Ishikawa (cell line): ENCODE measurements at regions not wholly inside any gene's neighbourhood (a gene's known extent, or its start where the extent isn't known, plus 50 kb on each side); places are given as distances from the start of the nearest gene placed in this dataset.

Experiments used
- CEBPB ChIP-seq: IDR thresholded peaks from 2 replicates; pipeline ENCODE4 v1.6.1; 2012
- CREB1 ChIP-seq: IDR thresholded peaks from 2 replicates; pipeline ENCODE4 v1.6.1; 2012; ENCODE audit warnings: low read depth
- EGR1 ChIP-seq: IDR thresholded peaks from 2 replicates; pipeline ENCODE4 v1.6.1; 2012
- EP300 ChIP-seq: IDR thresholded peaks from 2 replicates; pipeline ENCODE4 v1.6.1; 2012; ENCODE audit warnings: borderline replicate concordance
- FOXM1 ChIP-seq: IDR thresholded peaks from 2 replicates; pipeline ENCODE4 v1.6.1; 2012; ENCODE audit warnings: low read depth, borderline replicate concordance
- MAX ChIP-seq: IDR thresholded peaks from 2 replicates; pipeline ENCODE4 v1.6.1; 2012
- NFIC ChIP-seq: IDR thresholded peaks from 2 replicates; pipeline ENCODE4 v1.6.1; 2012
- RAD21 ChIP-seq: IDR thresholded peaks from 2 replicates; pipeline ENCODE4 v1.6.1; 2012; ENCODE audit warnings: low read depth
- REST ChIP-seq: IDR thresholded peaks from 2 replicates; pipeline ENCODE4 v1.6.1; 2012; ENCODE audit warnings: low read depth, mild to moderate bottlenecking
- TAF1 ChIP-seq: IDR thresholded peaks from 2 replicates; pipeline ENCODE4 v1.6.1; 2012; ENCODE audit warnings: low read depth, mild to moderate bottlenecking
- TCF12 ChIP-seq: IDR thresholded peaks from 2 replicates; pipeline ENCODE4 v1.6.1; 2012; ENCODE audit warnings: low read depth
- TEAD4 ChIP-seq: IDR thresholded peaks from 2 replicates; pipeline ENCODE4 v1.6.1; 2012
- USF1 ChIP-seq: IDR thresholded peaks from 2 replicates; pipeline ENCODE4 v1.6.1; 2012
- YY1 ChIP-seq: IDR thresholded peaks from 2 replicates; pipeline ENCODE4 v1.6.1; 2012; ENCODE audit warnings: low read depth
- ZBTB7A ChIP-seq: IDR thresholded peaks from 2 replicates; pipeline ENCODE4 v1.6.1; 2012; ENCODE audit warnings: low read depth

DNA sequence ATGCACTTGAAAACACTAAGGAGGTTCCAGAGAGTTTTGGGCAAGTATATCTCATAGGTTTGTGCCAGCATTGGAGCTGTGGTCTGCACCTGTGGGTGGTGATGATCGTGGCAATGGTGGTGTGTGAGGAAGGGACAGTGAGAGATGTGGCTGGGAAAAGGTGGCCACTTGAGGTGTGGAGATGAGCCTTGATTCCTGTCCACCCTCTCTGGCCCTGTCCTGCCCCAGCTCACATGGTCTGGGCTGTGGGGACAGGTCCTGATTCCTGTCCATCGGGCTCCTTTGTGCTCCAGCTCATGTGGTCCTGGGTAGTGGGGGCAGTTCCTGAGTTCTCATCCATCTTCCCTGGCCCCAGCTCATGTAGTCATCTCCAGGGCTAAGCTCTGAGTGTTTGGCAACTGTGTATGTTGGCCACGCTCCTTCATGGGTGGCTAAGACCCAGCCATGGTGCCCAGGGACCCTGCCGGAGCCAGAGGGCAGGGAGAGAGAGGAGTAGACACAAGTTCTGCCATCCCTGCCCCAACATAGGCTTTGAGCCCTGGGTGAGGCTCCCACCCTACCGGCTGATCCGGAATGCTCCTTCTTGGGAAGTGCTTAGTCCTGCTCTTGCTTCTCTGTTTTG lies 294.4 kb upstream of the HDAC4 start:
- no peak for TF ChIP-seq CEBPB
- no peak for TF ChIP-seq YY1
- TF ChIP-seq FOXM1 = no peak
- no peak for TF ChIP-seq TAF1
- TF ChIP-seq ZBTB7A = no peak
- TF ChIP-seq TCF12 = no peak
- no peak for TF ChIP-seq MAX
- no peak for TF ChIP-seq CREB1
- no peak for TF ChIP-seq REST
- TF ChIP-seq RAD21 = no peak
- TF ChIP-seq EGR1 = no peak
- no peak for TF ChIP-seq TEAD4
- no peak for TF ChIP-seq EP300
- no peak for TF ChIP-seq NFIC
- no peak for TF ChIP-seq USF1

- TF ChIP-seq RAD21 (no peak), TCF12 (no peak), FOXM1 (no peak), CEBPB (no peak), TAF1 (no peak), NFIC (no peak)
These were observed 293.7 kb upstream of the HDAC4 start for GRCh38 chr2:239694487-239694886.

DNA sequence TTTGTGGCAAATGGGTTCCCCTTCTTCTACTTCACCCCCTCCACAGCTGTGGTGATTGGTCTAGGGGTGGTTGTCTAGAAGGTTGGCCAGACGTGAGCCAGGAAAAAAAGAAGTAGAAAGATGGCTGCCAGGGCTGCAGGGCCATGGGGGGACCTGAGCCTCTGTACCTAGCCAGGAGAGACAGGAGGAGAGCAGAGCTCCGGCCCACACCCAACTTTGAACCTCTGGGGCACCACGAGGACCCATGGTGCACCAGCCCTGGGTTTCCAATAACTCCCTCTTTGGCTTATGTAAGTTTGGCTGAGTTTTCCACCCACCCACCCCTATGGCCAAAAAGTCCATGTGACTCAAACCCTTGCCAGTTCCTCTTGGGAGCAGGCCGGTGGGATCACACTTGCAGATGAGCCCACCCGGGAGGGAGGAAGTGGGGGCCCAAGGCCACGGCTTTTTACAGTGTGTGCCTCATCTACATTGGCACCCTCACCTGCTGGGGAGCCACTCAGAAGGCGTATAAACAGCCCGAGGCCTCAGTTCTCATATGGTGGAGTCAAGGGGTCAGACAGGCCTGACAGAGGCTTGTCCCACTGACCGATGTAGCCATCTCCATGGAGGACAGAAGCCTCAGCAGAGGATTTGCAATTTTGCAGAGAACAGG lies 293.1 kb upstream of the HDAC4 start:
- TF ChIP-seq EGR1 (no peak), TAF1 (no peak)

DNA sequence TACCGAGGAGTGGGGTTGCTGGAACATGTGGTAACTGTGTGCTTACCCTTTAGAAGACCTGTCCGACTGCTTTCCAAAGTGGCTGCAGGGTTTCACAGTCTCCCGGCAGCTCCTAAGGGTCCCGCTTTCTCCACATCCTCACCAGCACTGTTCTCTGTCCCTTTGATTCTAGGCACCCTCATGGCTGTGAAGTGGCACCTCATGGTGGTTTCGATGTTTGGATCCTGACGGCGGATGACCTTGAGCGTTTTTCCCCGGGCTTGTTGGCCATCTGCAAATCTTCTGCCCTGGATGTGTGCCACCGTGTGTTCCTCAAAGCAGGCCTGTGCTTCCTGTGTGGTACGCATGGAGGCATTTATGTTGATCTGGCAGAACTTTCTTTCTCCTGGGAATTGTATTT lies 292.5 kb upstream of the HDAC4 start:
- TF ChIP-seq USF1 = no peak
- no peak for TF ChIP-seq CEBPB
- TF ChIP-seq EGR1 = no peak
- no peak for TF ChIP-seq TAF1
- no peak for TF ChIP-seq FOXM1
- TF ChIP-seq NFIC = no peak
- TF ChIP-seq ZBTB7A = no peak
- TF ChIP-seq YY1 = no peak
- TF ChIP-seq TEAD4 = no peak
- no peak for TF ChIP-seq EP300
- no peak for TF ChIP-seq REST
- TF ChIP-seq CREB1 = no peak
- TF ChIP-seq RAD21 = no peak
- TF ChIP-seq TCF12 = no peak
- no peak for TF ChIP-seq MAX

- TF ChIP-seq EP300 = no peak
- TF ChIP-seq FOXM1 = no peak
- no peak for TF ChIP-seq TEAD4
- TF ChIP-seq USF1 = no peak
- TF ChIP-seq MAX = no peak
- no peak for TF ChIP-seq CEBPB
- TF ChIP-seq ZBTB7A = no peak
- no peak for TF ChIP-seq NFIC
- TF ChIP-seq TAF1 = no peak
- TF ChIP-seq EGR1 = no peak
- TF ChIP-seq RAD21 = no peak
- TF ChIP-seq CREB1 = no peak
- no peak for TF ChIP-seq YY1
- TF ChIP-seq TCF12 = no peak
- TF ChIP-seq REST = no peak
These were observed 292.1 kb upstream of the HDAC4 start for GRCh38 chr2:239692919-239693318.
